Fibroblast of mammary gland (primary cell): ENCODE measurements at regions not wholly inside any gene's neighbourhood (a gene's known extent, or its start where the extent isn't known, plus 50 kb on each side); places are given as distances from the start of the nearest gene placed in this dataset.

ENCODE experiments used
- DNase-seq: peaks from one replicate; pipeline ENCODE4 v3.0.0-alpha.2; 2010; ENCODE audit warnings: low read depth
- H3K4me3 ChIP-seq: 2 replicates; pipeline ENCODE4 v1.5.1; 2011; ENCODE audit warnings: low read depth, mild to moderate bottlenecking, low read length, moderate library complexity; ENCODE audit not compliant: control insufficient read depth
- TF ChIP-seq, protein P1 (sequence below): conservative IDR thresholded peaks from 2 replicates; pipeline ENCODE4 v1.5.1; 2011; ENCODE audit warnings: low read depth, low read length, inconsistent platforms; ENCODE audit not compliant: control insufficient read depth, insufficient read depth

GRCh38 chr5:56625541-56625940, 189.8 kb upstream of the MAP3K1 start:
- H3K4me3 ChIP-seq, result no peak overlapping the region
- TF ChIP-seq, protein P1, sequence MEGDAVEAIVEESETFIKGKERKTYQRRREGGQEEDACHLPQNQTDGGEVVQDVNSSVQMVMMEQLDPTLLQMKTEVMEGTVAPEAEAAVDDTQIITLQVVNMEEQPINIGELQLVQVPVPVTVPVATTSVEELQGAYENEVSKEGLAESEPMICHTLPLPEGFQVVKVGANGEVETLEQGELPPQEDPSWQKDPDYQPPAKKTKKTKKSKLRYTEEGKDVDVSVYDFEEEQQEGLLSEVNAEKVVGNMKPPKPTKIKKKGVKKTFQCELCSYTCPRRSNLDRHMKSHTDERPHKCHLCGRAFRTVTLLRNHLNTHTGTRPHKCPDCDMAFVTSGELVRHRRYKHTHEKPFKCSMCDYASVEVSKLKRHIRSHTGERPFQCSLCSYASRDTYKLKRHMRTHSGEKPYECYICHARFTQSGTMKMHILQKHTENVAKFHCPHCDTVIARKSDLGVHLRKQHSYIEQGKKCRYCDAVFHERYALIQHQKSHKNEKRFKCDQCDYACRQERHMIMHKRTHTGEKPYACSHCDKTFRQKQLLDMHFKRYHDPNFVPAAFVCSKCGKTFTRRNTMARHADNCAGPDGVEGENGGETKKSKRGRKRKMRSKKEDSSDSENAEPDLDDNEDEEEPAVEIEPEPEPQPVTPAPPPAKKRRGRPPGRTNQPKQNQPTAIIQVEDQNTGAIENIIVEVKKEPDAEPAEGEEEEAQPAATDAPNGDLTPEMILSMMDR, result no peak
- DNase-seq, result peak; percentile 79

- no peak for DNase-seq
- H3K4me3 ChIP-seq, result no peak overlapping the region
- TF ChIP-seq, protein P1, result no peak
Measured at GRCh38 chr5:56624751-56625150, 190.6 kb upstream of the MAP3K1 start.

- no peak overlapping the region for H3K4me3 ChIP-seq
- DNase-seq, result no peak
- TF ChIP-seq, protein P1, result no peak
Measured at GRCh38 chr5:56622141-56622540, 193.2 kb upstream of the MAP3K1 start.

DNA sequence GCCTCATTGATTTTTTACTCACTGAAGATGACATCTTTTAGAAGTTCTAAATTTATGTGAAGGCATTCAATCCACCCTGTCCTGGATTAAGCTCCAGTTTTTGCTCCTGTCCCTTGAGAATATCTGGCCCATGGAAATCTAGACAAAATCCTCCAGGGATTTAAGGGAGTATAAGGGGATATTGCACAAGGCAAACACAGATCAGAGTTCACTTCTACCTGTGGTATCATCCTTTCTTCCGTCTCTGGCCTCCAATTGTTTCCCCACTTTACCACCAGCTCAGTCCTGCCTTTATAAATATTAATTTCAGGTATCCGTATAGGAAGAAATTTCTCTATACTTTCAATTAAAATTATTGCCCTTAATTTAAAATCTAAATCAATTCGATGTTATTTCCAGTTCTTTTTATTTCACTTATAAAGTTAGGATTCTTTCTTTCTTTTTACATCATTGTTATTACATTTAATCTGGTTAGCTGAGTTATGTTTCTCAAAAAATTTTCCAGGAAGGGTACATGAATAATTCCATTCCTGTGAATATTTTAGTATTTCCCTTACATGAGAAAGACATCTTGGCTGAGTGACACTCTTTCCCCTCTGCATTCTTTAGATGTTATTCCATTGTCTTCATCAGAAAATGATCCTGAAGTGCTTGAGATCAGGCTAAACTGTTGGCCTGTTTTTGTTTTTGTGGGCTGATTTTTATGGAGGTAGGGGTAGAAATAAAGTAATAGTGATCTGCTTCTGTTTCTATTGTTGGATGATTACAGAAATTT, 194.3 kb upstream of the MAP3K1 start:
- TF ChIP-seq, protein P1, result no peak
- no peak for DNase-seq
- no peak overlapping the region for H3K4me3 ChIP-seq

- no peak for DNase-seq
- TF ChIP-seq, protein P1, result no peak
- H3K4me3 ChIP-seq, result no peak overlapping the region
Measured at GRCh38 chr5:56617998-56618397, 197.4 kb upstream of the MAP3K1 start.

GRCh38 chr5:56616454-56617160, 198.7 kb upstream of the MAP3K1 start:
- TF ChIP-seq, protein P1, result no peak
- H3K4me3 ChIP-seq, result no peak overlapping the region
- no peak for DNase-seq
